PC-3 (cell line): ENCODE measurements at regions not wholly inside any gene's neighbourhood (a gene's known extent, or its start where the extent isn't known, plus 50 kb on each side); places are given as distances from the start of the nearest gene placed in this dataset.

Experiments used
- CTCF ChIP-seq: fragments of 300-600 bp; sonication (generic); conservative IDR thresholded peaks from 2 replicates; pipeline ENCODE4 v1.5.1; 2017; ENCODE audit warnings: antibody characterized with exemption, low read depth, mild to moderate bottlenecking, low read length
- EZH2 ChIP-seq: fragments of 300-600 bp; sonication (generic); IDR thresholded peaks from one replicate; pipeline ENCODE4 v1.6.1; 2017; ENCODE audit warnings: antibody characterized with exemption, mild to moderate bottlenecking, low read length; ENCODE audit not compliant: unreplicated experiment
- EZH2phosphoT487 ChIP-seq: fragments of 300-600 bp; sonication (generic); IDR thresholded peaks from 2 replicates; pipeline ENCODE4 v1.6.1; 2018; ENCODE audit warnings: mild to moderate bottlenecking, antibody characterized with exemption, low read length, borderline replicate concordance

GRCh38 chr10:64283621-64284020 lies 762.4 kb downstream of the REEP3 start:
- TF ChIP-seq CTCF (no peak), EZH2 (no peak), EZH2phosphoT487 (no peak)
